Spleen (tissue), 11 donors: ENCODE measurements at regions not wholly inside any gene's neighbourhood (a gene's known extent, or its start where the extent isn't known, plus 50 kb on each side); places are given as distances from the start of the nearest gene placed in this dataset.
"Not testable (repeated sequence)": the region's sequence is repeated elsewhere in the genome, so short reads cannot be mapped to it uniquely, and the experiment has no call there.

Experiments used
- DNase-seq: peaks from one replicate; pipeline ENCODE4 v3.0.0-alpha.2; 2020
- H3K27ac ChIP-seq, 8 donors: fragments of 200-600 bp; sonication (generic) in 7 of 8; 1 replicate in 4 of 8; 2 replicates in 4 of 8; pipeline versions ENCODE4 v1.5.0 to v1.8.0; 2016 to 2021; ENCODE audit warnings: inconsistent platforms in 4 of 8, mild to moderate bottlenecking in 4 of 8, moderate library complexity in 1 of 8
- H3K27me3 ChIP-seq, 7 donors: fragments of 200-600 bp; sonication (generic) in 6 of 7; replicated peaks in 1 of 7; 1 replicate in 4 of 7; 2 replicates in 3 of 7; pipeline versions ENCODE4 v1.5.0 to v1.8.0; 2016 to 2021; ENCODE audit warnings: inconsistent platforms in 3 of 7, mild to moderate bottlenecking in 1 of 7
- H3K36me3 ChIP-seq, 6 donors: fragments of 200-600 bp; sonication (generic) in 5 of 6; 1 replicate in 4 of 6; 2 replicates in 2 of 6; pipeline versions ENCODE4 v1.5.0 to v1.8.0; 2016 to 2021; ENCODE audit warnings: inconsistent platforms in 2 of 6
- H3K4me1 ChIP-seq, 6 donors: fragments of 200-600 bp; sonication (generic) in 5 of 6; 1 replicate in 3 of 6; 2 replicates in 3 of 6; pipeline versions ENCODE4 v1.5.0 to v1.8.0; 2016 to 2021; ENCODE audit warnings: inconsistent platforms in 3 of 6
- H3K4me3 ChIP-seq, 8 donors: fragments of 200-600 bp; sonication (generic) in 7 of 8; 1 replicate in 4 of 8; 2 replicates in 4 of 8; pipeline versions ENCODE4 v1.5.0 to v1.8.0; 2016 to 2021; ENCODE audit warnings: inconsistent platforms in 4 of 8, mild to moderate bottlenecking in 4 of 8, moderate library complexity in 2 of 8
- H3K9me3 ChIP-seq, 8 donors: fragments of 200-600 bp; sonication (generic) in 7 of 8; 1 replicate in 4 of 8; 2 replicates in 4 of 8; pipeline versions ENCODE4 v1.5.0 to v1.8.0; 2016 to 2021; ENCODE audit warnings: inconsistent platforms in 4 of 8
- CTCF ChIP-seq, 11 experiments: fragments of 200-600 bp in 7 of 11; fragments of 450-650 bp in 4 of 11; sonication (generic) in 4 of 11; IDR thresholded peaks in 8 of 11; conservative IDR thresholded peaks in 3 of 11; 1 replicate in 7 of 11; 2 replicates in 4 of 11; pipeline versions ENCODE4 v1.4.0 to v1.8.0; 2016 to 2021; ENCODE audit warnings: antibody characterized with exemption in 11 of 11, inconsistent platforms in 4 of 11, mild to moderate bottlenecking in 1 of 11
- POLR2A ChIP-seq, 3 donors: fragments of 450-650 bp; IDR thresholded peaks; one replicate each; pipeline ENCODE4 v1.5.1; 2017; ENCODE audit warnings: antibody characterized with exemption in 3 of 3, mild to moderate bottlenecking in 1 of 3
- POLR2AphosphoS5 ChIP-seq, 3 donors: sonication (generic); formaldehyde crosslinking; IDR thresholded peaks; one replicate each; pipeline ENCODE4 v1.5.1; 2017; ENCODE audit warnings: antibody characterized with exemption in 3 of 3
- WGBS, 5 donors: extraction: QIAGEN DNeasy Blood & Tissue Kit in 3 of 5; methylation state at CpG; one replicate each; pipeline versions ENCODE4 v1.1.5 to v1.1.7; 2013 to 2018; 5-methylcytosine and 5-hydroxymethylcytosine counted together
- intact Hi-C: fragments of 100-400 bp; cut with DNase I; formaldehyde crosslinking; loops from one replicate; pipeline ENCODE4 v1.15.0; 2023; ENCODE audit warnings: low total_unique reads
- donor health status: healthy with polysubstance abuse.
- donor health status: DM: no; HTN: no; CAD: no; lungs with moderate emphysema.
- donor health status: DM: no; HTN: no; CAD: no.
- donor health status: Bipolar disorder and iron deficiency.
- donor health status: healthy.
- donor health status: DM: no; HTN: no; CAD: no.
- donor health status: DM: yes; HTN: yes; CAD: no.

DNA sequence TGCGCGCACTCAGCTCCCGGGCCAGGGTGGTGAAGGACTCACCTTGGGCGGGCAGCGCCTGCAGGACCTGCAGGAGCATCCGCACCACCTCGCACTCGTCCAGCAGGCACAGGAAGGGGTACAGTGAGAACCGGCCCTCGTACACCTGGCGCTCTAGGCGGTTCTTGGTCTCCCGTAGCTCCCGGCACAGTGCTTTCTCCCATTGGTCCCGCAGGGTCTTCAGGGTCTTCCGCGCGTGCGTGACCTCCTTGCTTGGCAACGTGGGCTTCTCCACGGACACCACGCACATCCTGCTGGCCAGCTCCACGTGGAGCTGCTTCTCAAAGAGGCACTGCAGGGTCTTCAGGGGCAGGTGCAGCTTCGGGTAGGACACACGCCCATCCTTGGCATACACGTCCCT is 74.1 kb upstream of the MED13 start:
- no peak overlapping the region for H3K27ac ChIP-seq
- 70 to 81% (median 75%) methylated on average over 23 to 26 of the region's 26 CpGs; no CpG with 5 or more reads in 1 of the 5 donors for WGBS, 5 donors
- H3K4me3 ChIP-seq = peak overlapping the region in 3 of 8 donors; percentile 4 to 52 (median 25)
- TF ChIP-seq CTCF (IDR thresholded peaks at IDR 0.05 in 8 of 11, conservative IDR thresholded peaks at IDR 0.05 in 3 of 11) (no peak), POLR2AphosphoS5 (IDR thresholded peaks at IDR 0.05) (no peak), POLR2A (IDR thresholded peaks at IDR 0.05) (no peak)
- intact Hi-C loops = no loop called here
- DNase-seq = no peak
- H3K4me1 ChIP-seq = peaks cover 0 to 16% (median 8%) of the 10 kb centered on the region in 6 donors
- H3K36me3 ChIP-seq = no peaks in the 10 kb centered on the region
- peaks cover 0 to 47% (median 26%) of the 10 kb centered on the region in 7 donors for H3K27me3 ChIP-seq
- H3K9me3 ChIP-seq = no peaks in the 10 kb centered on the region

- H3K9me3 ChIP-seq, H3K27ac ChIP-seq, DNase-seq, intact Hi-C loops, H3K36me3 ChIP-seq: not testable (repeated sequence)
- Histone ChIP-seq H3K27me3 (peaks cover 0 to 47% (median 26%) of the 10 kb centered on the region in 7 donors), H3K4me3 (peak overlapping the region in 4 of 8 donors; percentile 4 to 52 (median 21)), H3K4me1 (peaks cover 0 to 16% (median 8%) of the 10 kb centered on the region in 6 donors)
- 8 to 36% (median 29%) methylated on average over 13 to 31 of the region's 31 CpGs for WGBS, 5 donors
These were observed 73.6 kb upstream of the MED13 start for GRCh38 chr17:62138676-62139121.

- H3K9me3 ChIP-seq, H3K27ac ChIP-seq, DNase-seq, intact Hi-C loops, H3K36me3 ChIP-seq: not testable (repeated sequence)
- Histone ChIP-seq H3K4me1 (peaks cover 0 to 16% (median 8%) of the 10 kb centered on the region in 6 donors), H3K27me3 (peaks cover 0 to 47% (median 26%) of the 10 kb centered on the region in 7 donors), H3K4me3 (peak overlapping the region in 4 of 8 donors; percentile 4 to 52 (median 21))
- 20 to 42% (median 31%) methylated on average over 42 to 92 of the region's 92 CpGs for WGBS, 5 donors
These were observed 72.9 kb upstream of the MED13 start for GRCh38 chr17:62137734-62138624.

GRCh38 chr17:62137013-62137733 is 72.1 kb upstream of the MED13 start:
- H3K4me1 ChIP-seq = peaks cover 0 to 16% (median 8%) of the 10 kb centered on the region in 6 donors
- H3K9me3 ChIP-seq, DNase-seq, H3K27ac ChIP-seq, H3K36me3 ChIP-seq, intact Hi-C loops, H3K4me3 ChIP-seq: not testable (repeated sequence)
- 90 to 93% (median 93%) methylated on average over 18 to 40 of the region's 40 CpGs for WGBS, 5 donors
- peaks cover 0 to 47% (median 26%) of the 10 kb centered on the region in 7 donors for H3K27me3 ChIP-seq

DNA sequence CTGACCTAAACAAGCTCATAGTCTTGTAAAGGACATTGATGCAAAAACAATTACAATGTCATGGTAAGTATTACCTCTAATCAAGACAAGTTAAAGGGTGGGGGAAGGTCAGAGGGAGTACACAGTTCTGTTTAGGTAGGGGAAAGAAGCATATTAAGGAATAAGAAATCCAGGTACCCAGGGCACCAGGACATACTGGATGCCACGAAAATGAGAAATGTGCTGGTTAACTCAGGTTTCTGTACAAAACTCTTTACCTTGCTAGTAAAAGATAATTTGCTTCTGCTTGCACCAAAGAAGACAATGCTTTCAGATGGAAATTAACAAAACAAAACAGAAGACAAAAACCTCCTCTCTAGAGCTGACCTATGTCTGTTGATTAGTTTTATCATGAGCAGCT is 70.7 kb upstream of the MED13 start:
- 73 to 97% (median 88%) methylated on average over 1 of the region's 1 CpG for WGBS, 5 donors
- TF ChIP-seq POLR2AphosphoS5 (IDR thresholded peaks at IDR 0.05) = no peak
- no peak for TF ChIP-seq CTCF (IDR thresholded peaks at IDR 0.05 in 8 of 11, conservative IDR thresholded peaks at IDR 0.05 in 3 of 11)
- no peak for TF ChIP-seq POLR2A (IDR thresholded peaks at IDR 0.05)
- no peaks in the 10 kb centered on the region for H3K9me3 ChIP-seq
- no peak for DNase-seq
- peaks cover 0 to 47% (median 26%) of the 10 kb centered on the region in 7 donors for H3K27me3 ChIP-seq
- H3K27ac ChIP-seq = no peak overlapping the region
- intact Hi-C loops = no loop called here
- H3K4me3 ChIP-seq = no peak overlapping the region
- no peaks in the 10 kb centered on the region for H3K36me3 ChIP-seq
- H3K4me1 ChIP-seq = peaks cover 0 to 16% (median 8%) of the 10 kb centered on the region in 6 donors

- DNase-seq, H3K9me3 ChIP-seq, intact Hi-C loops, H3K4me3 ChIP-seq, H3K36me3 ChIP-seq, H3K27ac ChIP-seq: not testable (repeated sequence)
- H3K4me1 ChIP-seq = peaks cover 0 to 16% (median 8%) of the 10 kb centered on the region in 6 donors
- 88 to 98% (median 92%) methylated on average over 2 of the region's 2 CpGs for WGBS, 5 donors
- H3K27me3 ChIP-seq = peaks cover 0 to 47% (median 26%) of the 10 kb centered on the region in 7 donors
These were observed 70.0 kb upstream of the MED13 start for GRCh38 chr17:62135096-62135495.
